ENCODE measurements at regions not wholly inside any gene's neighbourhood (a gene's known extent, or its start where the extent isn't known, plus 50 kb on each side); places are given as distances from the start of the nearest gene placed in this dataset.

DNA sequence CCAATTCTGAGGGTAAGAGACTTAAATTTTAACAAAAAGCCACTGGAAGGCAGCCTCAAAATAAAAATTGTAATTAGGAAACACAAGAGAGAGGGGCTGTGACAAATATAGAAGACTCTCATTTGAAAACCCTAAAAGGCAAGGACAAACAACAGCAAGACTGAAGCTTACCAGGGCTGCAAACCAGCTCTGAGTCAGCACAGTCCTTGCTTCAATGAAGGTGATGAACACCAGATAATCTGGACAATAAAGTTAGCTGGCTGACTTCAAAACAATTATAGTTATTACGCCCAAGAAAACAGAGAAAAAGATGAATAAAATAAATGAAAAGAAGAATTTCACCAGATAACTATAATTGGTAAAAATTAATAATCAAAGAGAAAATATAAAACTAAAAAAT lies 149.3 kb upstream of the NSMCE3 start:
- Histone ChIP-seq H3K9ac (ENCODE audit: low read length) (no peak overlapping the region), H3K4me1 (ENCODE audit: control insufficient read depth, low read depth, low read length) (peaks cover 13% of the 10 kb centered on the region), H3K27ac (ENCODE audit: low read length) (no peak overlapping the region), H3K4me3 (ENCODE audit: low read length) (no peak overlapping the region), H3K9me3 (ENCODE audit: control insufficient read depth, low read depth, low read length) (no peaks in the 10 kb centered on the region), H3K36me3 (ENCODE audit: control insufficient read depth, low read depth, low read length) (no peaks in the 10 kb centered on the region), H3K27me3 (ENCODE audit: control insufficient read depth, insufficient read depth, low read length) (no peaks in the 10 kb centered on the region)

DNA sequence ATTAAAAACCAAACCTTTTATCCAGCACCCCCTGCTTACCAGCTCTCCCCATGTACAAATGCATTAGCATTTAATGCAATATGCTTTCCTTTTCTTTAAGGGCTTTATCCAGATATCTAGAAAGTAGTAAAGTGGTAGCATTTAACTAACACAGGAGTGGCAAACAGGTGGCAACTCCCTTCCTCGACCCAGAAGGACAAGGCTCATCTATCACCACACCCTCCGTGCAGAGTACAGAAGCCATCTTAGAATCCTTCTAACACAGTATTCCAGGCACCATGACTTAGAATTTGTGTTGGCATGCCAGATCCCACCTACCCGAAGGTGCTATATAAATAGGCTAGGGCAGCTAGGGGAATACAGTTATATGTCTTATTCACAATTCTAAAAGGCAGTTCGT lies 148.6 kb upstream of the NSMCE3 start:
- Histone ChIP-seq H3K27me3 (ENCODE audit: control insufficient read depth, insufficient read depth, low read length) (no peaks in the 10 kb centered on the region), H3K4me1 (ENCODE audit: control insufficient read depth, low read depth, low read length) (peaks cover 13% of the 10 kb centered on the region), H3K27ac (ENCODE audit: low read length) (no peak overlapping the region), H3K36me3 (ENCODE audit: control insufficient read depth, low read depth, low read length) (no peaks in the 10 kb centered on the region), H3K9me3 (ENCODE audit: control insufficient read depth, low read depth, low read length) (no peaks in the 10 kb centered on the region), H3K9ac (ENCODE audit: low read length) (no peak overlapping the region), H3K4me3 (ENCODE audit: low read length) (no peak overlapping the region)

DNA sequence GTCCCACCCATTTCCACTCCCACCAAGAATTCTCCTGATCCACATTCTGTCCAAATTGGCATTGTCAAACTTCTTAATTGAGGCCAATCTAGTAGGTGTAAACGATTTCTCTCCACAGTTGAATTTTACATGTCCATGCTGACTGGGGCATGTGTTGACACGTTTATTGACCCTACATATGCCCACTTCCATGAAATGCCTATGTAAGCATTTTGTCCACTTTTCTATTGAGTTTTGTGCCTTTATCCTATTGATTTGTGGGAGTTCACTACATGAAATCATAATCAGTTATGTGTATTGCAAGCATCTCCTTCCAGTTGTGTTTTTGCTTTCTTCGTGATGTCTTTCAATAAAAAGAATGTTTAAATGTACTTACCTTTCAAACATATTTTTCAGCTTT lies 141.7 kb upstream of the NSMCE3 start:
- H3K4me1 ChIP-seq (ENCODE audit: control insufficient read depth, low read depth, low read length) = peaks cover 11% of the 10 kb centered on the region
- H3K27me3 ChIP-seq (ENCODE audit: control insufficient read depth, insufficient read depth, low read length) = no peaks in the 10 kb centered on the region
- no peaks in the 10 kb centered on the region for H3K9me3 ChIP-seq (ENCODE audit: control insufficient read depth, low read depth, low read length)
- no peak overlapping the region for H3K27ac ChIP-seq (ENCODE audit: low read length)
- no peaks in the 10 kb centered on the region for H3K36me3 ChIP-seq (ENCODE audit: control insufficient read depth, low read depth, low read length)
- H3K9ac ChIP-seq (ENCODE audit: low read length) = no peak overlapping the region
- no peak overlapping the region for H3K4me3 ChIP-seq (ENCODE audit: low read length)

DNA sequence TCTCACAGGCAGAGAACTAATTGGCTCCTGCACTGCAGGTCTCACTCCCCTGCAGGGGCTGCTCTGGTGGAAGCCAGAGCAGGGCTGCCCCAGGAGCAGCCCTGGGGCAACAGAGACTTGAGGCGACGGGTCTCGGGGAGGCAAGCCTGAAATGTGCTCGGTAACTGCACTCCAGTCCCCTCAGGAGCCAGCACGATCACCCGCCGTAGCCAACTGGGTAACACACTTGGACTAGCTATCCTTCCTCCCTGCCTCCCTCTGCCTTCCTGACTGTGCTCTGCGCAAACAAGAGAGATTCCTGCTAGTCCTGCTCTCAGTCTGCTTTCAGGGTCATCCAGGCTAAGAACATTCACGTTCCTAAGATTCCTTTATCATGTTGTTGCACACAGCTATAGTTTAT lies 140.7 kb upstream of the NSMCE3 start:
- no peak overlapping the region for H3K9ac ChIP-seq (ENCODE audit: low read length)
- H3K9me3 ChIP-seq (ENCODE audit: control insufficient read depth, low read depth, low read length) = no peaks in the 10 kb centered on the region
- no peak overlapping the region for H3K27ac ChIP-seq (ENCODE audit: low read length)
- no peaks in the 10 kb centered on the region for H3K27me3 ChIP-seq (ENCODE audit: control insufficient read depth, insufficient read depth, low read length)
- peaks cover 11% of the 10 kb centered on the region for H3K4me1 ChIP-seq (ENCODE audit: control insufficient read depth, low read depth, low read length)
- H3K36me3 ChIP-seq (ENCODE audit: control insufficient read depth, low read depth, low read length) = no peaks in the 10 kb centered on the region
- H3K4me3 ChIP-seq (ENCODE audit: low read length) = no peak overlapping the region

DNA sequence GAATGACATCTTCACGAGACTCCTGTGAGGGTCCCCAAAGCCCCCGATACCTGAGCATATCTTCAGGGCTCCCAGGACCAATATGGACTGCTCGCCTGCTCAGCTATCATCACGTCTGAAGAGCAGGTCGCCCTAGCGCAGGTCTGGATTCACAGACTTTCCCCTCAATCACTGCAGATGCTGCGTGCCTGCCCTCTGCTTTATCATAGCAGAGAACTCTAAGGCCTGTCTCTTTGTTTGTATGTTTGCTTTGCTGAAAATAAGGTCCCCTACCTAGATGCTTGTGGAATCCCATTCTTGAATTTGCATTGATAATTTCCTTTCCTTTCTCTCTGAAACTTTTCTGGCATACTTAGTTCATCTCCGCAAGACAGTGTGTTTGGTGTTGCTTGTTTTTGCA lies 140.3 kb upstream of the NSMCE3 start:
- Histone ChIP-seq H3K36me3 (ENCODE audit: control insufficient read depth, low read depth, low read length) (no peaks in the 10 kb centered on the region), H3K9me3 (ENCODE audit: control insufficient read depth, low read depth, low read length) (no peaks in the 10 kb centered on the region), H3K9ac (ENCODE audit: low read length) (no peak overlapping the region), H3K4me3 (ENCODE audit: low read length) (no peak overlapping the region), H3K27ac (ENCODE audit: low read length) (no peak overlapping the region), H3K27me3 (ENCODE audit: control insufficient read depth, insufficient read depth, low read length) (no peaks in the 10 kb centered on the region), H3K4me1 (ENCODE audit: control insufficient read depth, low read depth, low read length) (peaks cover 11% of the 10 kb centered on the region)

DNA sequence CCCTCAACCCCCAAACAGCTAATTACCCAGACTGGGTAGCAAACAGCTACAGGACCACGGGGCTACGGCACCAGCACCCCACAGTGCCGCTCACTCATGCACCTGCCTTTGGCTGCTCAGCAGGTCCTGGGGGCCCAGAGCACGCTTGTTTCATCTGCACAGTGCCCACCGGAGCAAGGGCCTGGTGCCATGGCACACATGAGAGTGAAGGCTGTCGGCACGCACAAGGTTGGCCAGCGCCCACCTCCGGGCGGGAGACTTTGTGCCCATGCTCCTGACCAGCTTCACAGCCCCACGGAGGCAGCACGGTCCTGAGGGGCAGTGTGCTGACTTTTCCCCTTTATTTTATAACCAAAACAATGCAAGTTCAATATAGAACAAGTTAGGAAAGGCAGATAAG lies 135.9 kb upstream of the NSMCE3 start:
- Histone ChIP-seq H3K27me3 (ENCODE audit: control insufficient read depth, insufficient read depth, low read length) (no peaks in the 10 kb centered on the region), H3K9me3 (ENCODE audit: control insufficient read depth, low read depth, low read length) (no peaks in the 10 kb centered on the region), H3K9ac (ENCODE audit: low read length) (no peak overlapping the region), H3K4me3 (ENCODE audit: low read length) (no peak overlapping the region), H3K36me3 (ENCODE audit: control insufficient read depth, low read depth, low read length) (no peaks in the 10 kb centered on the region), H3K4me1 (ENCODE audit: control insufficient read depth, low read depth, low read length) (peaks cover 24% of the 10 kb centered on the region), H3K27ac (ENCODE audit: low read length) (no peak overlapping the region)

DNA sequence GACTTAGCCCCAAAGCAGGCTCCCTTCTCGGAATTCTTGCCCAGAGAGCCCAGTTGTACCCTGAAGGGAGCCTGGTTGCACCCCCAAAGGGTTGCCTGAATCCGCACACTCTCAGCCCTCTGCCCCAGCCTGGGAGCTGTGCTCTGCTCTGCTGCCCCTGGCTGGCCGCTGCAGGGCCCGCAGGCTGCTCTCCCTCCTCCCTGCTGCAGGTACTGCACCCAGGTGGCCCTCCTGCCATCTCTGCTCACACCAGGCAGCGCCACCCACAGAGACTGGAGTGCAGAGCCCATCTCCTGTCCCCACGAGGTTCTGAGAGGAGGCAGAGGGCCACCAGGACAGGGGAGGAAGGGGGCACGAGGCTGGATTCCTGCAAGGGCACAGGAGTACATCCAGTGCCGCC lies 134.2 kb upstream of the NSMCE3 start:
- no peaks in the 10 kb centered on the region for H3K27me3 ChIP-seq (ENCODE audit: control insufficient read depth, insufficient read depth, low read length)
- H3K4me3 ChIP-seq (ENCODE audit: low read length) = no peak overlapping the region
- H3K36me3 ChIP-seq (ENCODE audit: control insufficient read depth, low read depth, low read length) = no peaks in the 10 kb centered on the region
- H3K9me3 ChIP-seq (ENCODE audit: control insufficient read depth, low read depth, low read length) = no peaks in the 10 kb centered on the region
- H3K4me1 ChIP-seq (ENCODE audit: control insufficient read depth, low read depth, low read length) = peaks cover 23% of the 10 kb centered on the region
- no peak overlapping the region for H3K9ac ChIP-seq (ENCODE audit: low read length)
- no peak overlapping the region for H3K27ac ChIP-seq (ENCODE audit: low read length)

DNA sequence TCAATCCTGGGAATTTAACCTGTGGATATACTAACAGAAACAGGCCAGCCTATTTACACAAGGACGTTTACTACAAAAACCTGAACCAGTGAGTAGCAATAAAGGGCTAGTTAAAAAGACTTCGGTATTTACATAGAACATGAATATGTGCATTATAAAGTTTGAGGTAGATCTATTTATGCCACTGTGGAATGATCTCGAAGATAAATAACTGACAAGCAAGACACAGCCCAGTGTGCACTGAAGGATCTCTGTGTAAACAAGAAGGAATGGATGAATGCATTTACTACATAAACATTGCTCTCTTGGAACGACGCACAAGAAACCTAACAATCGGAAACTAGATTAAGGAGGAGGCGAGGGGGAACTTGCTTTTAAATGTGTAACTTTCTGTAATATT lies 132.0 kb upstream of the NSMCE3 start:
- H3K36me3 ChIP-seq (ENCODE audit: control insufficient read depth, low read depth, low read length) = no peaks in the 10 kb centered on the region
- peaks cover 24% of the 10 kb centered on the region for H3K4me1 ChIP-seq (ENCODE audit: control insufficient read depth, low read depth, low read length)
- H3K4me3 ChIP-seq (ENCODE audit: low read length) = no peak overlapping the region
- no peak overlapping the region for H3K27ac ChIP-seq (ENCODE audit: low read length)
- H3K9me3 ChIP-seq (ENCODE audit: control insufficient read depth, low read depth, low read length) = no peaks in the 10 kb centered on the region
- H3K27me3 ChIP-seq (ENCODE audit: control insufficient read depth, insufficient read depth, low read length) = no peaks in the 10 kb centered on the region
- no peak overlapping the region for H3K9ac ChIP-seq (ENCODE audit: low read length)

DNA sequence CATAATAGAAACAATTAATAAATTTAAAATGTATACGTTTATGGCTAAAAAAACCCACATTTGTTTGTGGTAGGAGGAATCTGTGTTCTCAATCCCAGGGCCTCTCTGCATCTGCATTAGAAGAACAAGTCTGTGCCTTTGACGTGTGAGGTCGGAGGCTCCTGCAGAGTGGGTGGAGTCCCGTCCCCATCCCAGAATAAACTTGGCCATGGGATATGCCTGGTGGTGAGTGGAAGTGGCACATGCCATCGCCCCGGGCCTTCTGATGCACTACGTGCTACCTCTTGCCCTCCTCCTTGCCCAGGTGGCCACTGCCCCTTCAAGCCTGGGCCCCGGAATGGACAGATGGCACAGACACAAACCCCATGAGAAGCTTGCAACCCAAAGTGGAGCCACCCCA lies 131.1 kb upstream of the NSMCE3 start:
- no peak overlapping the region for H3K4me3 ChIP-seq (ENCODE audit: low read length)

DNA sequence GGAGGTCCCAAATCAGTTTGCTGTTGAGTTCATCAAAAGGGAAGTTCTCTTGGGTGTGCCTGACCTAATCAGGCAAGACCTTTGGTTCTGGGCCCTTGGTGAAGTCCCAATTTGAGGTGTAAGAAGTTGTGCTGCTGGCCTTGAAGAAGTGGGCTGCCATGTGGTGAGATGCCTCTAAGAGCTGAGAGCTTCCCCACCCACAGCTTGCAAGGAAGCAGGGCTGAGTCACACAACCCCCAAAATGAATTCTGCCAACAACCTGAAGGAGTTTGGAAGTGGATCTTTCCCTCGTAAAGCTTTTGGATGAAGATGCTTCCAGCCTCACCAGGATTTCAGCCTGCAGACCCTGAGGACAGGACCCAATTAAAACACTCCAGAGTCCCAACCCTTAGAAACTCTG lies 129.3 kb upstream of the NSMCE3 start:
- H3K9ac ChIP-seq (ENCODE audit: low read length) = no peak overlapping the region
- H3K27me3 ChIP-seq (ENCODE audit: control insufficient read depth, insufficient read depth, low read length) = no peaks in the 10 kb centered on the region
- no peak overlapping the region for H3K4me3 ChIP-seq (ENCODE audit: low read length)
- H3K9me3 ChIP-seq (ENCODE audit: control insufficient read depth, low read depth, low read length) = no peaks in the 10 kb centered on the region
- H3K27ac ChIP-seq (ENCODE audit: low read length) = no peak overlapping the region
- no peaks in the 10 kb centered on the region for H3K36me3 ChIP-seq (ENCODE audit: control insufficient read depth, low read depth, low read length)
- peaks cover 24% of the 10 kb centered on the region for H3K4me1 ChIP-seq (ENCODE audit: control insufficient read depth, low read depth, low read length)

More for the DNA sequence above, 131.1 kb upstream of the NSMCE3 start:
- peaks cover 24% of the 10 kb centered on the region for H3K4me1 ChIP-seq (ENCODE audit: control insufficient read depth, low read depth, low read length)
- no peaks in the 10 kb centered on the region for H3K36me3 ChIP-seq (ENCODE audit: control insufficient read depth, low read depth, low read length)
- no peaks in the 10 kb centered on the region for H3K9me3 ChIP-seq (ENCODE audit: control insufficient read depth, low read depth, low read length)
- H3K9ac ChIP-seq (ENCODE audit: low read length) = no peak overlapping the region
- H3K27me3 ChIP-seq (ENCODE audit: control insufficient read depth, insufficient read depth, low read length) = no peaks in the 10 kb centered on the region
- no peak overlapping the region for H3K27ac ChIP-seq (ENCODE audit: low read length)

DNA sequence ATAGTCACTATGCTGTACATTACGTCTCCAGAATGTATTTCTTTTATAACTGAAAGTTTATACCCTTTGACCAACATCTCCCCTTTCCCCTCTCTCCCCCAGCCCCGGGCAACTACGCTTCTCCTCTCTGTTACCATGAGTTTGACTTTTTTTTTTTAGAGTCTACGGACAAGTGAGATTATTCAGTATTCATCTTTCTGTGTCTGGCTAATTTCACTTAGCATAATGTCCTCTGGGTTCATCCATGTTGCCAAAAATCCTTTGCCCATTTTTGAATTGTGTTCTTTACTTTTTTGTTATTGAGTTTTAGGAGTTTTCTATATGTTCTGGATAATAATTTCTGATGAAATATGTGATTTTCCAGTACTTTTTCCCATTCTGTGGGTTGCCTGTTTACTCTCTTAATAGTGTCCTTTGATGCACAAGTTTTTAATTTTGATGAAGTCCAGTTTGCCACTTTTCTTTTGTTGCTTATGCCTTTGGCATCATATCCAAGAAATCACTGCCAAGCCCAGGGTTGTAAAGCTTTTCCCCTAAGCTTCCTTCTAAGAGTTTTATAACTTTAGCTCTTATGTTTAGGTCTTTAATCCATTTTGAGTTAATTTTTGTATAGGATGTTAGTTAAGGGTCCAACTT lies 126.7 kb upstream of the NSMCE3 start:
- H3K4me3 ChIP-seq (ENCODE audit: low read length) = no peak overlapping the region
- no peaks in the 10 kb centered on the region for H3K27me3 ChIP-seq (ENCODE audit: control insufficient read depth, insufficient read depth, low read length)
- H3K4me1 ChIP-seq (ENCODE audit: control insufficient read depth, low read depth, low read length) = peaks cover 18% of the 10 kb centered on the region
- H3K9ac ChIP-seq (ENCODE audit: low read length) = no peak overlapping the region
- H3K9me3 ChIP-seq (ENCODE audit: control insufficient read depth, low read depth, low read length) = no peaks in the 10 kb centered on the region
- H3K27ac ChIP-seq (ENCODE audit: low read length) = no peak overlapping the region
- no peaks in the 10 kb centered on the region for H3K36me3 ChIP-seq (ENCODE audit: control insufficient read depth, low read depth, low read length)

DNA sequence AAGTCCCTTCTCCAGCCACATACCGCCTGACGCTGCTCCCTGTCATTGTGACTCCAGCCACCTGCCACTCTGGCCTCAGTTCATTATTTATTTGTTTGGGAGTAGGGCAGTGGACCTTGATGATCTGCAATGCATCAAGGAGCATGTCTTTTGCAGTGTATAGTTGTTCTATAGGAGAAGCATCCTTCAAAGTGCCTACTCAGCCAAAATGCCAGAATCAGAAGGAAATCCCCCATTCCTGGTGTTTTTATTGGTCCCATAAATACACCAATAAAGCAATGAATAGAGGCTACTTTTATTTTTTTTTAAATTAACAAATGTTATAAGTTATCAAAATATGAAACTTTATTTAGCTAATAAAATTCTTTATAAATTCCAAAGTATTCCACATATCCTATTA lies 123.8 kb upstream of the NSMCE3 start:
- Histone ChIP-seq H3K27ac (ENCODE audit: low read length) (no peak overlapping the region), H3K4me1 (ENCODE audit: control insufficient read depth, low read depth, low read length) (no peaks in the 10 kb centered on the region), H3K9me3 (ENCODE audit: control insufficient read depth, low read depth, low read length) (no peaks in the 10 kb centered on the region), H3K36me3 (ENCODE audit: control insufficient read depth, low read depth, low read length) (no peaks in the 10 kb centered on the region), H3K4me3 (ENCODE audit: low read length) (no peak overlapping the region), H3K9ac (ENCODE audit: low read length) (no peak overlapping the region), H3K27me3 (ENCODE audit: control insufficient read depth, insufficient read depth, low read length) (no peaks in the 10 kb centered on the region)

Data from iPS-18a (cell line).